Testis (tissue), 2 donors: ENCODE measurements at regions not wholly inside any gene's neighbourhood (a gene's known extent, or its start where the extent isn't known, plus 50 kb on each side); places are given as distances from the start of the nearest gene placed in this dataset.
"Not testable (repeated sequence)": the region's sequence is repeated elsewhere in the genome, so short reads cannot be mapped to it uniquely, and the experiment has no call there.

Experiments
- DNase-seq: peaks from one replicate; pipeline ENCODE4 v3.0.0-alpha.2; 2019
- H3K27ac ChIP-seq, 2 donors: fragments of 200-600 bp; sonication (generic); one replicate each; pipeline ENCODE4 v1.5.1; 2019
- H3K27me3 ChIP-seq: fragments of 200-600 bp; sonication (generic); one replicate; pipeline ENCODE4 v1.5.1; 2019
- H3K36me3 ChIP-seq: fragments of 200-600 bp; sonication (generic); one replicate; pipeline ENCODE4 v1.5.1; 2017; ENCODE audit warnings: low read depth; ENCODE audit errors: missing control alignments
- H3K4me1 ChIP-seq: fragments of 200-600 bp; sonication (generic); one replicate; pipeline ENCODE4 v1.5.1; 2019
- H3K4me3 ChIP-seq, 2 donors: fragments of 200-600 bp; sonication (generic); one replicate each; pipeline ENCODE4 v1.5.1; 2017 to 2019
- H3K9me3 ChIP-seq: fragments of 200-600 bp; sonication (generic); one replicate; pipeline ENCODE4 v1.5.1; 2017
- POLR2A ChIP-seq: fragments of 450-650 bp; IDR thresholded peaks from one replicate; pipeline ENCODE4 v1.6.1; 2017; ENCODE audit warnings: antibody characterized with exemption, mild to moderate bottlenecking, moderate library complexity
- WGBS, 2 donors: methylation state at CpG; one replicate each; pipeline ENCODE4 v1.1.5; 2018; 5-methylcytosine and 5-hydroxymethylcytosine counted together
- intact Hi-C: fragments of 100-400 bp; cut with DNase I; formaldehyde crosslinking; loops from one replicate; pipeline ENCODE4 v1.15.1; 2023; ENCODE audit warnings: low total_unique reads
- TF ChIP-seq, protein P1 (sequence below), 3 experiments: fragments of 450-650 bp in 2 of 3; fragments of 200-600 bp in 1 of 3; sonication (generic) in 1 of 3; IDR thresholded peaks; one replicate each; pipeline ENCODE4 v1.5.1; 2016 to 2019; ENCODE audit warnings: antibody characterized with exemption in 3 of 3, mild to moderate bottlenecking in 2 of 3, moderate library complexity in 1 of 3

DNA sequence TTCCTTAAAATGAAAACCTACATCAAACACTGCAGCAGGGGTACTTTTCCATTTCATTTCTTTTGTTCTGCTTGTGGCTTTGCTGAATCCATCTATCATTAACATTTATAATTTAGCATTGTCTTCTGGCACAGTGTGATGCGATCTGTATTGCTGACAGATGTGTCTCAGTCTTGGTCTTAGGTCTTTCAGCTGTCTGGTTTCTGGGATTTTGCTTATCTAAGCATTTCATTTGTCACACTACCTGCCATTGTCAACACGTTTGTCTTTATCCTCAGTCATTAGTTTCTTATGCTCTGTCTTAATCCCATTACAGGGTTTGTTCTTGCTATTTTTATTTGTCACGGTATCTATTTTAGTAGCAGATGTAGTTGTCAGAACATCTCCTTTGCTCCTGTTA is 303.1 kb downstream of the IZUMO3 start:
- H3K4me1 ChIP-seq, result no peaks in the 10 kb centered on the region
- 81 to 89% methylated on average over 3 of the region's 3 CpGs for WGBS, 2 donors
- no peaks in the 10 kb centered on the region for H3K9me3 ChIP-seq
- H3K4me3 ChIP-seq, result no peak overlapping the region
- no peak overlapping the region for H3K27ac ChIP-seq
- H3K27me3 ChIP-seq, result no peaks in the 10 kb centered on the region
- no peak for DNase-seq
- no peaks in the 10 kb centered on the region for H3K36me3 ChIP-seq
- intact Hi-C loops, result no loop called here
- no peak for TF ChIP-seq POLR2A
- TF ChIP-seq, protein P1, sequence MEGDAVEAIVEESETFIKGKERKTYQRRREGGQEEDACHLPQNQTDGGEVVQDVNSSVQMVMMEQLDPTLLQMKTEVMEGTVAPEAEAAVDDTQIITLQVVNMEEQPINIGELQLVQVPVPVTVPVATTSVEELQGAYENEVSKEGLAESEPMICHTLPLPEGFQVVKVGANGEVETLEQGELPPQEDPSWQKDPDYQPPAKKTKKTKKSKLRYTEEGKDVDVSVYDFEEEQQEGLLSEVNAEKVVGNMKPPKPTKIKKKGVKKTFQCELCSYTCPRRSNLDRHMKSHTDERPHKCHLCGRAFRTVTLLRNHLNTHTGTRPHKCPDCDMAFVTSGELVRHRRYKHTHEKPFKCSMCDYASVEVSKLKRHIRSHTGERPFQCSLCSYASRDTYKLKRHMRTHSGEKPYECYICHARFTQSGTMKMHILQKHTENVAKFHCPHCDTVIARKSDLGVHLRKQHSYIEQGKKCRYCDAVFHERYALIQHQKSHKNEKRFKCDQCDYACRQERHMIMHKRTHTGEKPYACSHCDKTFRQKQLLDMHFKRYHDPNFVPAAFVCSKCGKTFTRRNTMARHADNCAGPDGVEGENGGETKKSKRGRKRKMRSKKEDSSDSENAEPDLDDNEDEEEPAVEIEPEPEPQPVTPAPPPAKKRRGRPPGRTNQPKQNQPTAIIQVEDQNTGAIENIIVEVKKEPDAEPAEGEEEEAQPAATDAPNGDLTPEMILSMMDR (IDR thresholded peaks at IDR 0.05), result no peak

DNA sequence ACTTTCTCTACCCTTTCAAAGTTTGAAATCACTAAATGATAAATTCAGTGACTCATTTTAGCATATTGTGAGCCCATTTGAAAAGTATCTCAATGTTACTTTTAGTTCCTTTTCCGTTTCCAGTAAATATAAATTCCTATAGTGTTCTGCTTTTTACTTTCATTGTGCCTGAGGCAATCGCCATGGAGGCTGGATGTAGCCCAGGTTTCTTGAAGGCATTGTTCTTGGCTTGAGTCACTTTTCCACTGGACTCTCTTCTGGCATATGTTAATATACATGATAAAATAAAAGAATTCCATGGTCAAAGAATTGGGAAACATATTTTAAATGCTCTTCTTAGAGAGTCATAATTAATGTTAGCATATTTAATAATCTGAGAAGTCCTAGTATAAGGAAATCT is 327.0 kb downstream of the IZUMO3 start:
- no peaks in the 10 kb centered on the region for H3K4me1 ChIP-seq
- H3K27ac ChIP-seq, result no peak overlapping the region
- no peak overlapping the region for H3K4me3 ChIP-seq
- H3K36me3 ChIP-seq, result no peaks in the 10 kb centered on the region
- H3K9me3 ChIP-seq, result no peaks in the 10 kb centered on the region
- intact Hi-C loops, result no loop called here
- H3K27me3 ChIP-seq, result no peaks in the 10 kb centered on the region
- no peak for DNase-seq
- TF ChIP-seq, protein P1 (IDR thresholded peaks at IDR 0.05), result no peak
- TF ChIP-seq POLR2A, result no peak
- WGBS, 2 donors, result 49 to 72% methylated on average over 2 of the region's 2 CpGs

DNA sequence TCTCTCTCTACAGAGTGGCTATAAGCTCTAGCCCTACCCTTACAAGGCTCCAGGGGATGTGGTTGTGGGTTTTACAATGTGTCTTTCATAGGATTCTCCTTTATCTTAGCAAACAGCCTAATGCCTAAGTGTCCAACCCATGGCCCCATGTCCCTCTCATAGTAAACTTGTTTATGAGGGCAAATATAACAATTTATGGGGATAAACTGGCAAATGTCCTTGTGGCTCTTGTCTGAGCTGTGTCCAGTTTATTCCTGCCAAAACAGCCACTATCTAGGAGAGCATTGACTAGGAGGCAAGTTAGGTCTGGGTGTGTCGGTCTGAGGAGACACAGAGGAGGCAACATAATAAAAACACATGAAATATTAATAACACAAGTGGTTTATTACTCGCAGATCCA is 335.1 kb downstream of the IZUMO3 start:
- Histone ChIP-seq H3K9me3 (no peaks in the 10 kb centered on the region), H3K27me3 (no peaks in the 10 kb centered on the region), H3K4me3 (no peak overlapping the region), H3K4me1 (no peaks in the 10 kb centered on the region), H3K27ac (no peak overlapping the region), H3K36me3 (no peaks in the 10 kb centered on the region)
- TF ChIP-seq, protein P1 (IDR thresholded peaks at IDR 0.05), result no peak
- no peak for TF ChIP-seq POLR2A
- intact Hi-C loops, result no loop called here
- no peak for DNase-seq
- WGBS, 2 donors, result 84 to 87% methylated on average over 2 of the region's 2 CpGs

DNA sequence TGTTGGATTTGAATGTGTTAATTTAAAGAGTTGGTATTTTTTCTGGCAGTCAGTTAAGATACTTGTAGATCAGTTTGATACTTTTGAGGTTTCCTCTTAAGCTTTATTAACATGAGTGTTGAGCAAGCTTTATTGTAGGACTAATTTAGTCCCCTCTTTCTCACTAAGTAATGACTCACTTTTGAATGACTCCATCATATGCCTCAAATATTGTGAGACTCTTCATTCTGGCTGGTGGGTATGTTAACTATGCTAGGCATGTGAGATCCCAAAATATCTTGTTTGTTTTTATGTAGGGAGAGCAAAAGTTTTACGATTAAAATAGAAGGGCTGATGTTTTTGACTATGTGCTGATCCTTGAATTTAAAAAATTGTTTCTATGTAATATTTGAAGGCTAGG is 355.7 kb downstream of the IZUMO3 start:
- H3K4me3 ChIP-seq, result no peak overlapping the region
- H3K27ac ChIP-seq, result no peak overlapping the region
- 72 to 77% methylated on average over 1 of the region's 1 CpG for WGBS, 2 donors
- H3K9me3 ChIP-seq, result no peaks in the 10 kb centered on the region
- TF ChIP-seq, protein P1 (IDR thresholded peaks at IDR 0.05), result no peak
- no peaks in the 10 kb centered on the region for H3K27me3 ChIP-seq
- H3K4me1 ChIP-seq, result no peaks in the 10 kb centered on the region
- H3K36me3 ChIP-seq, result no peaks in the 10 kb centered on the region
- intact Hi-C loops, result no loop called here
- no peak for DNase-seq

DNA sequence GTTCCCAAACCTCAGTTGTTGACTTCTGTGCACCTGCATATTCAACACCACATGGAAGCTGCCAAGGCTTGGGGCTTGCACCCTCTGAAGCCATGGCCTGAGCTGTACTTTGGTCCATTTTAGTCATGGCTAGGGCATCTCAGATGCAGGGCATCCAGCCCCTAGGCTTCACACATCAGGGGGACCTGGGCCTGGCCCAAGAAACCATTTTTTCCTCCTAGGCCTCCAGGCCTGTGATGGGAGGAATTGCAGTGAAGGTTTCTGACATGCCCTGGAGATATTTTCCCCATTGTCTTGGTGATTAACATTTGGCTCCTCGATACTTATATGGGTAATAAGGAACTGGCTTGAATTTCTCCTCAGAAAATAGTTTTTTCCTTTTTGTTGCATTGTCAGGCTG is 354.5 kb upstream of the ELAVL2 start:
- H3K9me3 ChIP-seq, H3K27me3 ChIP-seq, H3K4me3 ChIP-seq, H3K36me3 ChIP-seq, H3K27ac ChIP-seq, DNase-seq, intact Hi-C loops, H3K4me1 ChIP-seq: not testable (repeated sequence)
- WGBS, 2 donors, result 70 to 88% methylated on average over 1 of the region's 1 CpG
